DND-41 (cell line): ENCODE measurements at regions not wholly inside any gene's neighbourhood (a gene's known extent, or its start where the extent isn't known, plus 50 kb on each side); places are given as distances from the start of the nearest gene placed in this dataset.

ENCODE experiments used
- EZH2 ChIP-seq: IDR thresholded peaks from 3 replicates; pipeline ENCODE4 v1.6.1; 2012; ENCODE audit warnings: borderline replicate concordance, low read depth, mild to moderate bottlenecking, moderate library complexity, low read length, inconsistent platforms; ENCODE audit not compliant: severe bottlenecking
- TF ChIP-seq, protein P1 (sequence below): IDR thresholded peaks from 2 replicates; pipeline ENCODE4 v1.5.1; 2012; ENCODE audit warnings: borderline replicate concordance, low read length, moderate library complexity, mild to moderate bottlenecking; ENCODE audit not compliant: poor library complexity, severe bottlenecking; ENCODE audit errors: extremely low read depth

DNA sequence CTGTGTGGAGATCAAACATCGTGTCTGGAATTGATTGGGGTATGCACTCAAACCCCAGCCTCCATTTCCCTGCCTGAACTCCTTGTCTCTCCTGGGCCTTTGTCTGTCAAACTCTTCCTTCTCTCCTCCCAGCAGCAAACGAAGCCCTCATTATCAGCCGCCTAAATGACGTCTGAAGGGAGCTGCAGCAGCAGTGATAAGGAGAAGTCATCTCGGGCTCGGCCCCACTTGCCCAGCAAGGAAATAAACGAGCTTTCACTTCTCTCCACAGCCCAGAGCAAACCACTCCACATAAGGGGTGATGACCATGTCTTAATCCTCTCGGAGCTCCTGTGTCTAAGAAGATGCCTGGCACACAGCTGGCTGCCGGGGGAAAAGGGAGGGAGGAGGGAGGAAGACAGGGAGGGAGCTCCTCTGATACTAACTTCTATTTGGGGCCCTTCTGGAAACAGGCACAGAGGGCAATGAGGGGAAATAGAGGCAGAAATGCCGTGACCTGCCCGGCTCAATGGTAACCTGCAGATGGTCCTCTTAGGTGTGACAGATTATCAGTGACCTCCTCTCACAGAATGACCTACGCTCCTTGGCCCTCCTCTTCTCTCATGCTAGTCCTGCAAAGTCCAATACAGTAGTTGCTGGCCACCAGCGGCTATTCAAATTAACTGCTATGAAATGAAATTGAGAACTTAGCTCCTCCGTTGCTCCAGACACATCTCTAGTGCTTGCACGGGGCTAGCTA is 100.4 kb downstream of the PXDC1 start:
- no peak for TF ChIP-seq EZH2
- TF ChIP-seq, protein P1, sequence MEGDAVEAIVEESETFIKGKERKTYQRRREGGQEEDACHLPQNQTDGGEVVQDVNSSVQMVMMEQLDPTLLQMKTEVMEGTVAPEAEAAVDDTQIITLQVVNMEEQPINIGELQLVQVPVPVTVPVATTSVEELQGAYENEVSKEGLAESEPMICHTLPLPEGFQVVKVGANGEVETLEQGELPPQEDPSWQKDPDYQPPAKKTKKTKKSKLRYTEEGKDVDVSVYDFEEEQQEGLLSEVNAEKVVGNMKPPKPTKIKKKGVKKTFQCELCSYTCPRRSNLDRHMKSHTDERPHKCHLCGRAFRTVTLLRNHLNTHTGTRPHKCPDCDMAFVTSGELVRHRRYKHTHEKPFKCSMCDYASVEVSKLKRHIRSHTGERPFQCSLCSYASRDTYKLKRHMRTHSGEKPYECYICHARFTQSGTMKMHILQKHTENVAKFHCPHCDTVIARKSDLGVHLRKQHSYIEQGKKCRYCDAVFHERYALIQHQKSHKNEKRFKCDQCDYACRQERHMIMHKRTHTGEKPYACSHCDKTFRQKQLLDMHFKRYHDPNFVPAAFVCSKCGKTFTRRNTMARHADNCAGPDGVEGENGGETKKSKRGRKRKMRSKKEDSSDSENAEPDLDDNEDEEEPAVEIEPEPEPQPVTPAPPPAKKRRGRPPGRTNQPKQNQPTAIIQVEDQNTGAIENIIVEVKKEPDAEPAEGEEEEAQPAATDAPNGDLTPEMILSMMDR: no peak
